Nephron progenitor cell (in vitro differentiated cells): ENCODE measurements at regions not wholly inside any gene's neighbourhood (a gene's known extent, or its start where the extent isn't known, plus 50 kb on each side); places are given as distances from the start of the nearest gene placed in this dataset.

Source experiments
- DNase-seq: peaks from one replicate; pipeline ENCODE4 v3.0.0; 2021
- H3K27ac Mint-ChIP-seq: 2 replicates; pipeline ENCODE4 v1.8.0; 2021; ENCODE audit warnings: mild to moderate bottlenecking, moderate library complexity, mixed read lengths
- H3K27me3 Mint-ChIP-seq: 2 replicates; pipeline ENCODE4 v1.8.0; 2021; ENCODE audit warnings: mild to moderate bottlenecking, low read depth, mixed read lengths; ENCODE audit not compliant: poor library complexity
- H3K36me3 Mint-ChIP-seq: 2 replicates; pipeline ENCODE4 v1.8.0; 2021; ENCODE audit warnings: low read depth, mixed read lengths
- H3K4me1 Mint-ChIP-seq: 2 replicates; pipeline ENCODE4 v1.8.0; 2021; ENCODE audit warnings: mixed read lengths
- H3K4me3 Mint-ChIP-seq: 2 replicates; pipeline ENCODE4 v1.8.0; 2021; ENCODE audit warnings: mild to moderate bottlenecking, moderate library complexity, mixed read lengths
- H3K9me3 Mint-ChIP-seq: 2 replicates; pipeline ENCODE4 v1.8.0; 2021; ENCODE audit warnings: mild to moderate bottlenecking, moderate library complexity, mixed read lengths
- TF ChIP-seq, protein P1 (sequence below): fragments of 200-600 bp; sonication (generic); IDR thresholded peaks from 2 replicates; pipeline ENCODE4 v1.5.0; 2021; ENCODE audit warnings: antibody characterized with exemption

DNA sequence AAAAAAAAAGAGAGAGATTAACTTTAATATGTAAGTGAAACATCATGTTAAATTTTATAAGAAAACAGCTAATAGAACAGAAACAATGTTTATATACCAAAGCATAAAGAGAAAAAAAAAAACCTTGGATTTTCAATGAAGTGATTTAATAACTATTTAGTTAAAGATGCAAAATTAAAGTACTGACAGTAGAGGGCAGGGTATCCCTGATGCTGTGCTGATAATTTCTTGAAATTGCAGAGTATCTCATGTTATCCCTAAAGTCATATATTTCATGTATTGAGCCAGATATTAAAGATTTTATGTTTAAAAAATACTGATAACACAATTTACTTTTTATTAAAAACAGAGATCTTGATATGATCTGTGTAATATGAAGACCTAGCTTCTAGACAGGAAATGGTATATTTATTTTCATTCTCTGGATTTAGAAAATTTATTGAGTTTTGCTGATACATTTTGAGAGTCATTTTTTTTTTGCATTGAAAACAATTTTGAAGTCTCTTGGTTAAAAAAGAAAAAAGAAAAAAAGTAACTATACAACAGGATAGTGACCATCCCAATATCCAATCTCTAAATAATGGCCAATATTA, 273.2 kb downstream of the USP25 start:
- Mint-ChIP-seq H3K4me3 (no peak overlapping the region), H3K27me3 (no peaks in the 10 kb centered on the region), H3K4me1 (peaks cover 13% of the 10 kb centered on the region), H3K27ac (no peak overlapping the region), H3K9me3 (no peaks in the 10 kb centered on the region), H3K36me3 (no peaks in the 10 kb centered on the region)
- no peak for DNase-seq
- TF ChIP-seq, protein P1, sequence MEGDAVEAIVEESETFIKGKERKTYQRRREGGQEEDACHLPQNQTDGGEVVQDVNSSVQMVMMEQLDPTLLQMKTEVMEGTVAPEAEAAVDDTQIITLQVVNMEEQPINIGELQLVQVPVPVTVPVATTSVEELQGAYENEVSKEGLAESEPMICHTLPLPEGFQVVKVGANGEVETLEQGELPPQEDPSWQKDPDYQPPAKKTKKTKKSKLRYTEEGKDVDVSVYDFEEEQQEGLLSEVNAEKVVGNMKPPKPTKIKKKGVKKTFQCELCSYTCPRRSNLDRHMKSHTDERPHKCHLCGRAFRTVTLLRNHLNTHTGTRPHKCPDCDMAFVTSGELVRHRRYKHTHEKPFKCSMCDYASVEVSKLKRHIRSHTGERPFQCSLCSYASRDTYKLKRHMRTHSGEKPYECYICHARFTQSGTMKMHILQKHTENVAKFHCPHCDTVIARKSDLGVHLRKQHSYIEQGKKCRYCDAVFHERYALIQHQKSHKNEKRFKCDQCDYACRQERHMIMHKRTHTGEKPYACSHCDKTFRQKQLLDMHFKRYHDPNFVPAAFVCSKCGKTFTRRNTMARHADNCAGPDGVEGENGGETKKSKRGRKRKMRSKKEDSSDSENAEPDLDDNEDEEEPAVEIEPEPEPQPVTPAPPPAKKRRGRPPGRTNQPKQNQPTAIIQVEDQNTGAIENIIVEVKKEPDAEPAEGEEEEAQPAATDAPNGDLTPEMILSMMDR = no peak

DNA sequence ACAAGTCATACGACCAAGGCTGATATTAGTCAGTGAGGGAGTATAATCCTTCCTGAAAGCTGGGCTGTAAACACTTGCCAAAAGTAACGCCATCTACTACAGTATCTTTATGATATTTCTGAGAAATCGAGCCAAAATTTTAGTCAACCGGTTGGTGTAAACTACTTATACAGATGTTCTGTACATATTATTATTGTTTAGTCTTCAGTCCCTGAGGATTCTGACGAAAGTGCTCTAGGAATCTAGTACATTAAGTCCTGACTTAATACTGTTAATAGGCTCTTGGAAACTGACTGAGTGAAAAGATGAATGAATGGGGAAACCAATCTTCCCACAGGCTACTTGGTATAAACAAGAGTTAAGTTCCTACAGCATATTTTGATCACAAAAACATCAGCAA, 274.3 kb downstream of the USP25 start:
- Mint-ChIP-seq H3K27ac (no peak overlapping the region), H3K9me3 (no peaks in the 10 kb centered on the region), H3K4me1 (peaks cover 13% of the 10 kb centered on the region)

DNA sequence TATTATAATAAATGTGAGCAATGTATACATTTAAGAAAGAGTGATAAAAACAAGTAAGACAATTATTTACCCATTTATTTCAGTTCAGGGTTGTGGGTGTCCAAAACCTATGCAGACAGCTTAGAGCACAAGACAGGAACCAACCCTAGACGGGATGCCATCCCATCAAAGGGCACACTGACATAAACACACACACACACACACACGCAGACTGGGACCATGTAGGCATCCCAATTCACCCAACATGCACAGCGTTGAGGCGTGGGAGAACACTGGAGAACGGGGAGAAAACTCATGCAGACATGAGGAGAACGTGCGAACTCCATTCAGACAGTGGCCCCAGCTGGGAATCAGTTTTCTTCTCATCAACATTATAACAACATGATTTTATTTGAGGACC, 274.7 kb downstream of the USP25 start:
- Mint-ChIP-seq H3K27me3 (no peaks in the 10 kb centered on the region), H3K36me3 (no peaks in the 10 kb centered on the region), H3K9me3 (no peaks in the 10 kb centered on the region), H3K4me1 (peaks cover 13% of the 10 kb centered on the region), H3K27ac (no peak overlapping the region), H3K4me3 (no peak overlapping the region)
- TF ChIP-seq, protein P1 = no peak
- DNase-seq = no peak

More for the DNA sequence above, 274.3 kb downstream of the USP25 start:
- DNase-seq = no peak
- H3K27me3 Mint-ChIP-seq = no peaks in the 10 kb centered on the region
- TF ChIP-seq, protein P1 = no peak
- no peaks in the 10 kb centered on the region for H3K36me3 Mint-ChIP-seq
- H3K4me3 Mint-ChIP-seq = no peak overlapping the region

DNA sequence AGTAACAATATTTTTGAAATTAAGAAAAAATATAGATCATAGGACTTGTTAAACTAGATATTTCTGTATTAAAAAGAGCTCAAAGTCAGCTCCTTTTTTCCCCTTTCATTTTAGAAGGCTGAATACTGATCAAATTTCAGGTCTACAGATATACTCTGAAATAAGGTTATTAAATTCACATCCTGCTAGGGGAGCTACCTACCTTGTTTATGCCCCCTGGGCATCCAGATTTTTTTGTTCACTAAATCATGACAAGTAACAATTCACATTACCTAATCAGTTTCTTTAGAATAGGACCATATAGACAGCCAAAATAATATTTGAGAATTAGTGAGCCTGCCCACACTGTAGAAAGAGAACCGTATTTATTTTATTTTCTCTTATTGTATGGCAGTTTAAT, 276.2 kb downstream of the USP25 start:
- Mint-ChIP-seq H3K27me3 (no peaks in the 10 kb centered on the region), H3K4me1 (peaks cover 13% of the 10 kb centered on the region), H3K4me3 (no peak overlapping the region), H3K36me3 (peaks cover 3% of the 10 kb centered on the region), H3K9me3 (peaks cover 7% of the 10 kb centered on the region), H3K27ac (no peak overlapping the region)
- TF ChIP-seq, protein P1 = no peak
- no peak for DNase-seq

DNA sequence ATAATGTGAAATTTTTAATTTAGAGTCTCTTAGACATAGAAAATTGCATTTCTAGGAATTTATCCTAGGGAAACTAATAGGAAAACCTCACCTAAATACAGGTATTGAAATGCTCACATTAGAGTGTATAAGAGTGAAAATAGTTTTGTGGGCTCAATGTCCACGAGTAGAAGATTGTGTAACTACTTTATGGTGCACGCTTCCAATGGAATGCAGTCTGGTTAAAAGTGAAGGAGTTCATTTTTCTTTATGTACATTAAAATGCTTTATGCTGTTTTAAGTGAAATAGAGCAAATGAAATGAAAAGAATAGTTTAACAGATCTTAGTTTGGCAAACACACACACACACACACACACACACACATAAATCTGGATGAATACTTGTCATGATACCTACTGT, 278.2 kb downstream of the USP25 start:
- DNase-seq = no peak
- TF ChIP-seq, protein P1 = no peak

DNA sequence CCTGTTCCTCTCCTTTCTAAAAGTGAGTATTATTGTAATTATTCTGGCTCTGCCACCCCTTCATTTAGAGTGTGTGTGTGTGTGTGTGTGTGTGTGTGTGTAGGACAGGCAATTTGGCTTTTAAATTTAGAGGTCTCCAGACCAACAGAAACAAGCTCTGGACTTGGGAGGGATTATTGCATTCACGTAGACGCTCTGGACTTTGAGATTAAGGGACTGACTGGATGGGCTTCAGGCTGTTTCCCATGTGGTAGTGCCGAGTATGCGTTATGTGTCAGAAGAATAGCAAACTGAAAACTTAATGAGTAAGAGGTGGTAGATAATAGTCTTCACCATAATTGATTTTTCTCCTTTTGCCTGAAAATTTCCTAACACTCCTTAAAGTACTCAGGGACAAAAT, 281.9 kb downstream of the USP25 start:
- TF ChIP-seq, protein P1 = no peak
- no peak for DNase-seq
- no peaks in the 10 kb centered on the region for H3K27me3 Mint-ChIP-seq
- peaks cover 12% of the 10 kb centered on the region for H3K9me3 Mint-ChIP-seq
- H3K27ac Mint-ChIP-seq = no peak overlapping the region
- peaks cover 19% of the 10 kb centered on the region for H3K4me1 Mint-ChIP-seq
- H3K4me3 Mint-ChIP-seq = no peak overlapping the region
- H3K36me3 Mint-ChIP-seq = peaks cover 3% of the 10 kb centered on the region

More for the DNA sequence above, 278.2 kb downstream of the USP25 start:
- H3K36me3 Mint-ChIP-seq = peaks cover 3% of the 10 kb centered on the region
- H3K4me1 Mint-ChIP-seq = peaks cover 14% of the 10 kb centered on the region
- peaks cover 12% of the 10 kb centered on the region for H3K9me3 Mint-ChIP-seq
- no peak overlapping the region for H3K4me3 Mint-ChIP-seq
- no peak overlapping the region for H3K27ac Mint-ChIP-seq
- H3K27me3 Mint-ChIP-seq = no peaks in the 10 kb centered on the region
